ENCODE measurements at regions not wholly inside any gene's neighbourhood (a gene's known extent, or its start where the extent isn't known, plus 50 kb on each side); places are given as distances from the start of the nearest gene placed in this dataset.

DNA sequence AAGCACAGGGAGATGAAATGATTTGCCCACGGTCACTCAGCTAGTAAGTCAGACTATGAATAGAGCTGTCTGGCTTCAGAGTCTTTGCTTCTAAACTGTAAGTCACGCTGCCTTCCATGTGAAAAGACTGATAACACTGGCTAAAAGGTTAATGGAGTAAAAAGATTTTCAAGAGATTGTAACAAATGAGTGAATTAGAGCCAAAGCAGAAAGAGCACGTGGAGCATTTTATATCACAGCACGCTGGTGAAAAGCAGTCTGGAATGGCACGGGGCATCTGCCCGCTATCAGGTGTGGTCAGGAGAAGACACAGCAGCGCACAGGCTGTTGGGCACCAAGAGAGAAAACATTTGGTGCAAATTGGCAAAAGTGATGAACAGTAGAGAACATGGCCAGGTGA, 144.8 kb upstream of the GALNT2 start:
- TF ChIP-seq, protein P1, sequence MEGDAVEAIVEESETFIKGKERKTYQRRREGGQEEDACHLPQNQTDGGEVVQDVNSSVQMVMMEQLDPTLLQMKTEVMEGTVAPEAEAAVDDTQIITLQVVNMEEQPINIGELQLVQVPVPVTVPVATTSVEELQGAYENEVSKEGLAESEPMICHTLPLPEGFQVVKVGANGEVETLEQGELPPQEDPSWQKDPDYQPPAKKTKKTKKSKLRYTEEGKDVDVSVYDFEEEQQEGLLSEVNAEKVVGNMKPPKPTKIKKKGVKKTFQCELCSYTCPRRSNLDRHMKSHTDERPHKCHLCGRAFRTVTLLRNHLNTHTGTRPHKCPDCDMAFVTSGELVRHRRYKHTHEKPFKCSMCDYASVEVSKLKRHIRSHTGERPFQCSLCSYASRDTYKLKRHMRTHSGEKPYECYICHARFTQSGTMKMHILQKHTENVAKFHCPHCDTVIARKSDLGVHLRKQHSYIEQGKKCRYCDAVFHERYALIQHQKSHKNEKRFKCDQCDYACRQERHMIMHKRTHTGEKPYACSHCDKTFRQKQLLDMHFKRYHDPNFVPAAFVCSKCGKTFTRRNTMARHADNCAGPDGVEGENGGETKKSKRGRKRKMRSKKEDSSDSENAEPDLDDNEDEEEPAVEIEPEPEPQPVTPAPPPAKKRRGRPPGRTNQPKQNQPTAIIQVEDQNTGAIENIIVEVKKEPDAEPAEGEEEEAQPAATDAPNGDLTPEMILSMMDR (IDR thresholded peaks at IDR 0.05), result no peak
- TF ChIP-seq EZH2 (IDR thresholded peaks at IDR 0.05; ENCODE audit: borderline replicate concordance, insufficient read depth, low read depth, low read length, poor library complexity, severe bottlenecking), result no peak

All from B cell (primary cell).